Ovary (tissue), 3 donors: ENCODE measurements at regions not wholly inside any gene's neighbourhood (a gene's known extent, or its start where the extent isn't known, plus 50 kb on each side); places are given as distances from the start of the nearest gene placed in this dataset.

Source experiments
- POLR2A ChIP-seq: fragments of 450-650 bp; IDR thresholded peaks from one replicate; pipeline ENCODE4 v1.6.1; 2017; ENCODE audit warnings: antibody characterized with exemption, mild to moderate bottlenecking, moderate library complexity
- TF ChIP-seq, protein P1 (sequence below), 3 donors: fragments of 450-650 bp in 2 of 3; fragments of 200-600 bp in 1 of 3; IDR thresholded peaks; one replicate each; pipeline versions ENCODE4 v1.5.1 to v1.8.0; 2016 to 2022; ENCODE audit warnings: antibody characterized with exemption in 3 of 3, mild to moderate bottlenecking in 1 of 3
- donor health status: DM: no; HTN: no; CAD: no.

DNA sequence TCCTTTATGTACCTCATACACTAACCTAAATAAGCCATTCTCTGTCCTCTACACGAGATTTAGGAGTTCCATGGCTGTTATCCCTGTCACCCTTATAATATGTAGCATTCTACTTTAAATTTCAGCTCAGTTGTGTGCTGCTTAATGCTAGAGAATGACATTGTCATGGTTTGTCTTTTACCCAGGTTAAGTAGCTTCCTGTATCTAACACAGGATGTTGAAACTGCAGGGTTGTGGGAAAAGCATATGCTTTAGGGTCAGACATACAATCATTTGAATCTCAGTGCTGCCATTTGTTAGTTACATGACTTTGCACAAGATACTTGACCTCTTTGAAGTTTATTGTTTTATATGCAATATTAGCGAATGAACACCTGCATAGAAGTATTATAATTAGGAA, 235.1 kb upstream of the CACNA2D1 start:
- TF ChIP-seq, protein P1, sequence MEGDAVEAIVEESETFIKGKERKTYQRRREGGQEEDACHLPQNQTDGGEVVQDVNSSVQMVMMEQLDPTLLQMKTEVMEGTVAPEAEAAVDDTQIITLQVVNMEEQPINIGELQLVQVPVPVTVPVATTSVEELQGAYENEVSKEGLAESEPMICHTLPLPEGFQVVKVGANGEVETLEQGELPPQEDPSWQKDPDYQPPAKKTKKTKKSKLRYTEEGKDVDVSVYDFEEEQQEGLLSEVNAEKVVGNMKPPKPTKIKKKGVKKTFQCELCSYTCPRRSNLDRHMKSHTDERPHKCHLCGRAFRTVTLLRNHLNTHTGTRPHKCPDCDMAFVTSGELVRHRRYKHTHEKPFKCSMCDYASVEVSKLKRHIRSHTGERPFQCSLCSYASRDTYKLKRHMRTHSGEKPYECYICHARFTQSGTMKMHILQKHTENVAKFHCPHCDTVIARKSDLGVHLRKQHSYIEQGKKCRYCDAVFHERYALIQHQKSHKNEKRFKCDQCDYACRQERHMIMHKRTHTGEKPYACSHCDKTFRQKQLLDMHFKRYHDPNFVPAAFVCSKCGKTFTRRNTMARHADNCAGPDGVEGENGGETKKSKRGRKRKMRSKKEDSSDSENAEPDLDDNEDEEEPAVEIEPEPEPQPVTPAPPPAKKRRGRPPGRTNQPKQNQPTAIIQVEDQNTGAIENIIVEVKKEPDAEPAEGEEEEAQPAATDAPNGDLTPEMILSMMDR (IDR thresholded peaks at IDR 0.05), result no peak
- no peak for TF ChIP-seq POLR2A
